ENCODE measurements at regions not wholly inside any gene's neighbourhood (a gene's known extent, or its start where the extent isn't known, plus 50 kb on each side); places are given as distances from the start of the nearest gene placed in this dataset.
"Not testable (repeated sequence)": the region's sequence is repeated elsewhere in the genome, so short reads cannot be mapped to it uniquely, and the experiment has no call there.

GRCh38 chr18:60239024-60239710 is 133.4 kb downstream of the MC4R start:
- not testable (repeated sequence) for TF ChIP-seq CTCF (conservative IDR thresholded peaks at IDR 0.05; ENCODE audit: low read depth, low read length); EZH2 (IDR thresholded peaks at IDR 0.05; ENCODE audit: borderline replicate concordance, low read depth, low read length, poor library complexity, severe bottlenecking)

Measured in A673 (cell line).